ENCODE measurements at regions not wholly inside any gene's neighbourhood (a gene's known extent, or its start where the extent isn't known, plus 50 kb on each side); places are given as distances from the start of the nearest gene placed in this dataset.

- TF ChIP-seq CTCF (IDR thresholded peaks at IDR 0.05), result no peak
- TF ChIP-seq POLR2A (IDR thresholded peaks at IDR 0.05), result no peak
Measured at GRCh38 chr3:144815655-144816054, 844.0 kb downstream of the DIPK2A start.

Data from lower leg skin (tissue), 3 donors.